Choroid plexus epithelial cell (primary cell): ENCODE measurements at regions not wholly inside any gene's neighbourhood (a gene's known extent, or its start where the extent isn't known, plus 50 kb on each side); places are given as distances from the start of the nearest gene placed in this dataset.
"Not testable (repeated sequence)": the region's sequence is repeated elsewhere in the genome, so short reads cannot be mapped to it uniquely, and the experiment has no call there.

Source experiments
- DNase-seq: peaks from one replicate; pipeline ENCODE4 v3.0.0-alpha.2; 2010; ENCODE audit warnings: low read depth
- H3K4me3 ChIP-seq: 2 replicates; pipeline ENCODE4 v1.5.1; 2011; ENCODE audit warnings: low read depth, mild to moderate bottlenecking, control low read depth, low read length, moderate library complexity
- TF ChIP-seq, protein P1 (sequence below): conservative IDR thresholded peaks from 2 replicates; pipeline ENCODE4 v1.5.1; 2011; ENCODE audit warnings: low read depth, mild to moderate bottlenecking, control low read depth, inconsistent platforms, low read length, moderate library complexity

DNA sequence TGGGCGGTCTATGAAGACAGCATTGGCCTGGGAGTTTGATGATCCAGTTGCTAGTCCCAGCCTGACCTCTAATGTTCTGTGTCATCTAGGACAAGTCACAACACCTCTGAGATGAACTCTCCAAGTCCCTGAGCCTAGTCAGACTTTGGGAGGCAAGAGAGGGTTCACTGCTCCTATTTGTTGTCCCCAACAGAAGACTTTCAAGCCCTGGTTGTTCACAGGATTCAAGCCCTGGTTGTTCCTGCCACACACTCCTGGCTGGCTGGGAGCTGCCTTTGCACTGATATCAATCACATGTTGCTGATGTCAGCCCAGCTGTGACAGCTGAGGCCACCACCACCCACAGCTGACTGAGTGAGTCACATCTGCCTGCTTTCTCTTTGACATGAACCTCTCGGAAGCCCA is 253.2 kb upstream of the RASGEF1B start:
- no peak overlapping the region for H3K4me3 ChIP-seq
- TF ChIP-seq, protein P1, sequence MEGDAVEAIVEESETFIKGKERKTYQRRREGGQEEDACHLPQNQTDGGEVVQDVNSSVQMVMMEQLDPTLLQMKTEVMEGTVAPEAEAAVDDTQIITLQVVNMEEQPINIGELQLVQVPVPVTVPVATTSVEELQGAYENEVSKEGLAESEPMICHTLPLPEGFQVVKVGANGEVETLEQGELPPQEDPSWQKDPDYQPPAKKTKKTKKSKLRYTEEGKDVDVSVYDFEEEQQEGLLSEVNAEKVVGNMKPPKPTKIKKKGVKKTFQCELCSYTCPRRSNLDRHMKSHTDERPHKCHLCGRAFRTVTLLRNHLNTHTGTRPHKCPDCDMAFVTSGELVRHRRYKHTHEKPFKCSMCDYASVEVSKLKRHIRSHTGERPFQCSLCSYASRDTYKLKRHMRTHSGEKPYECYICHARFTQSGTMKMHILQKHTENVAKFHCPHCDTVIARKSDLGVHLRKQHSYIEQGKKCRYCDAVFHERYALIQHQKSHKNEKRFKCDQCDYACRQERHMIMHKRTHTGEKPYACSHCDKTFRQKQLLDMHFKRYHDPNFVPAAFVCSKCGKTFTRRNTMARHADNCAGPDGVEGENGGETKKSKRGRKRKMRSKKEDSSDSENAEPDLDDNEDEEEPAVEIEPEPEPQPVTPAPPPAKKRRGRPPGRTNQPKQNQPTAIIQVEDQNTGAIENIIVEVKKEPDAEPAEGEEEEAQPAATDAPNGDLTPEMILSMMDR, result no peak
- peak; percentile 2 for DNase-seq

DNA sequence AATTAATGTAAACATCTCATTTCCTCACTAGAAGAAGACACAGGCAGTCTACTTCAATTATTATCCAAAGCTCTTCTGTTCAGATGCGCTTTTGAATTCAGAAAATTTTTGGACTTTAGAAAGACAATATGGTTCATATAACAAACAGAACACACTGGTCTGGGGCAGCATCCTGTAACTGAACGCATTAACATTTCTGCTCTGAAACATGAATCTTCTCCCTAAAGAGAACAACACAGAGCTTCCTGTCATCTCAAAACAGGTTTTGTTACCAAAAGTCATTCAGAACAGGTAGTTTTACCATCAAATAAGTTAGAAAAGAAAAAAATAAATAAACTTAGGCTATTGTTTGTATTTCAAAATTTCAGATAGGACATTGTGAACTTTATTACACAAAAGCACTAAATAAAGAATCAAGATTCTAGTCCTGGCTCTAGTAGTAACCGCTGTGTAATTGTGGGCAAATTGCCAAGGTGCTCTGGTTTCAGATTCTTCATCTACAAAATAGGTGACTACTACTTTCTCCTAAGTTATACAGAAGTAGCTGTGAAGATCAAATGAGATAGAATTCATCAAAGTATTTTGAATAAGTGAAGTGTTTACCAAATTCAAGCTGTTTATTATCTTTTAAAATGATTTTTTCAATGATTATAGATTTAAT is 252.3 kb upstream of the RASGEF1B start:
- TF ChIP-seq, protein P1, result no peak
- H3K4me3 ChIP-seq, result no peak overlapping the region
- peak; percentile 27 for DNase-seq

DNA sequence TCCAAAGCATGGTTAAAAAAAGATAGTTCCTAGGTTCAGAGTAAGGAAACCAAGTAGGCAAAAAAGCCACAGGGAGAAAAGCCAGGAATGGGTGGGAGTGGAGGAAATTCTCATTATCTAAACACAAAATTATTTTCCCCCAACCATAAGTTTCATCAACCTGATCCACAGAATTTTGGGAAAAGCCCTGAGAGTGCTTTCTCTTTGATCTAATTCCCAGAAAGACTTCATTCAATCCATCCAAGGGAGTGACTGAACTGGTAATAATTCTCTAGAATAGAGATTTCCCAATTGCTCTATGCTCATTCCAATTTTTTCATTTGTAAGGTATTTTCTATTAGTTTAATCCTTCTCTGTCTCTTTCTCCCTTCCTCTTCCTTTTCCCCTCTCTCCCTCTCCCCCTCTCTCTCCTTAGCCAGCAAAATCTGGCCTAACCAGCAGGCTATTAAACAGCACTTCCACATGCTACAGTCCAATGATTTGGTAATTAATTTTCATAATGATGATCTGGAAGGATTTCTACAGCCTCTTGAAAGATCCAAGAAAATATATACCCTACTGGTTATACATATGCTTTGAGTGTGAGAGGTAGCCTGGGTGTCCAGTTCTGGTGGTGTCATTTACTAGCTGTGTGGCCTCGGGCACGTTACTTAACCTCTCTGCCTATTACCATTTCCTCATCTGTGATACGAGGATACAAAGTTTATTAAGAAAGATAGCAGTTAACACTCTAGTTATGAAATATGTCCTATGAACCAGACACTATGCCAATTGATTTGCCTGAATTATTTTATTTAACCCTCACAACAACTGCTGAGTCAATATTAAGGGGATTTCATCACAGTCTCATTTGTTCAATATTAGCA is 251.5 kb upstream of the RASGEF1B start:
- TF ChIP-seq, protein P1, result no peak
- no peak for DNase-seq
- no peak overlapping the region for H3K4me3 ChIP-seq

DNA sequence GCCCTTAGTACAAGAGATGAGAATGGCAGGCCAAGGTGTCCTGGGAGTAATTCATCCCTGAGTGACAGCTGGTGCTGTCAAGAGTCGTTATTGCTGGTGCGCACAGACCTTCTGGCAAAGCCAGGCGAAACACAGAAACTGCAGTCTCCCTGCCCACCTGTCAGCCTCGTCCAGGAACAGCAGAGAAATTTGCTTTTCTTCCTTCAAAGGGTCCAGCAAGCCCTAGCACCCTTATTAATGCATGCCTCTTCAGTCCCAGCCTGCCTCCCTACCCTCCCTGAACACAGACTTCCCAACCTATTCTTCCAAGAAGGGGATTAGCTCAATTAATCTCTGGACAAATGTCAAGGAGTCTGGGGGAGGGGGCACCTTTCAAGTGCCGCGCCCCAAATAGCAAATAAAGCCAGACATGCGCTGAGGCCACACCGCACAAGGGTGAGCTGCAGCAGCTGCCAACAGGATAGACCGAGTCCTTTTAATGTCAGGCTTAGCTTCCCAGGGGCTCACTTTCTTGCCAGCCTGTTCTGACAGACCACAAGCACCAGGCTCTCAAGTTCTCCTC is 250.7 kb upstream of the RASGEF1B start:
- TF ChIP-seq, protein P1, result no peak
- DNase-seq, result no peak
- H3K4me3 ChIP-seq, result no peak overlapping the region

- H3K4me3 ChIP-seq, result no peak overlapping the region
- DNase-seq, result no peak
- TF ChIP-seq, protein P1, result no peak
Observed at GRCh38 chr4:81715757-81716156, 244.1 kb upstream of the RASGEF1B start.

DNA sequence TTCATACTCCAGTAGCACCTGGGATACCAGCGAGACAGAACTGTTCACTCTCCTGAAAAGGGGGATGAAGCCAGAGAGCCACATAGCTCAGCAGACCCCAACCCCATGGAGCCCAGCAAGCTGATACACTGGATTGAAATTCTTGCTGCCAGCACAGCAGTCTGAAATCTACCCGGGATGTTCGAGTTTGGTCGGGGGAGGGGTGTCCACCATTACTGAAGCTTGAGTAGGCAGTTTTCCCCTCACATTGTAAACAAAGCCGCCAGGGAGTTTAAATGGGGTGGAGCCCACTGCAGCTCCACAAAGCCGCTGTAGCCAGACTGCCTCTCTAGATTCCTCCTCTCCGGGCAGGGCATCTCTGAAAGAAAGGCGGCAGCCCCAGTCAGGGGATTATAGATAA is 243.7 kb upstream of the RASGEF1B start:
- DNase-seq, result not testable (repeated sequence)

DNA sequence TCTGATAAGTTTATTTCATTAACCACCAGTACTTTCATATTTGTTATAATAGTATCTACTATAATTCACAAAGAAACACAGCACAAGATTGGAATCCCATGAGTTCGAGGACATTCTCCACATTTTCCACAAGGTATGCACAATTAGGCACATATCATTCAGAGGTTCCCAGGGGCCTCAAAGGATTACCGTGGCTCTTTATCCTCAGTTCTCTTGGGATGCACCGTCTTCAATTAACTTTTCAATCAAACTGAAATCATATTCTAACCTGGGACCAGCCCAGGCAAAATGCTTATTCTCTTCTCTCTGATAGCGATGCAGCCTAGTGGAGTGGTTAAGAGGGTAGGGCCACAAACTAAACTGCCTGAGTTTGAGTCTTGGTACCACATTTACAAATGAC is 242.6 kb upstream of the RASGEF1B start:
- TF ChIP-seq, protein P1, result no peak
- no peak for DNase-seq
- no peak overlapping the region for H3K4me3 ChIP-seq

More for the DNA sequence above, 243.7 kb upstream of the RASGEF1B start:
- not testable (repeated sequence) for H3K4me3 ChIP-seq
